ENCODE measurements at regions not wholly inside any gene's neighbourhood (a gene's known extent, or its start where the extent isn't known, plus 50 kb on each side); places are given as distances from the start of the nearest gene placed in this dataset.

GRCh38 chr1:177838907-177839485 lies 130.9 kb downstream of the SEC16B start:
- DNase-seq, result no peak

- no peak for DNase-seq
Measured at GRCh38 chr1:177833631-177834030, 136.2 kb downstream of the SEC16B start.

- no peak for DNase-seq
Measured at GRCh38 chr1:177830531-177831135, 139.2 kb downstream of the SEC16B start.

GRCh38 chr1:177825276-177825901 lies 144.5 kb downstream of the SEC16B start:
- DNase-seq, result no peak

GRCh38 chr1:177824508-177824982 lies 145.3 kb downstream of the SEC16B start:
- no peak for DNase-seq

- no peak for DNase-seq
Measured at GRCh38 chr1:177820213-177820612, 149.6 kb downstream of the SEC16B start.

- no peak for DNase-seq
Measured at GRCh38 chr1:177817937-177818875, 151.7 kb downstream of the SEC16B start.

GRCh38 chr1:177812650-177813049 lies 157.2 kb downstream of the SEC16B start:
- DNase-seq, result no peak

- no peak for DNase-seq
Measured at GRCh38 chr1:177812144-177812543, 157.7 kb downstream of the SEC16B start.

- DNase-seq, result no peak
Measured at GRCh38 chr1:177811429-177811828, 158.4 kb downstream of the SEC16B start.

GRCh38 chr1:177809819-177810218 lies 160.0 kb downstream of the SEC16B start:
- DNase-seq, result no peak

GRCh38 chr1:177802304-177802703 lies 167.6 kb downstream of the SEC16B start:
- no peak for DNase-seq

- DNase-seq, result no peak
Measured at GRCh38 chr1:177801790-177802189, 168.1 kb downstream of the SEC16B start.

- DNase-seq, result peak; percentile 1
Measured at GRCh38 chr1:177800400-177801088, 169.3 kb downstream of the SEC16B start.

- DNase-seq, result no peak
Measured at GRCh38 chr1:177799746-177800145, 170.1 kb downstream of the SEC16B start.

- no peak for DNase-seq
Measured at GRCh38 chr1:177798614-177799013, 171.2 kb downstream of the SEC16B start.

- DNase-seq, result no peak
Measured at GRCh38 chr1:177796561-177796960, 173.3 kb downstream of the SEC16B start.

- no peak for DNase-seq
Measured at GRCh38 chr1:177794376-177794991, 175.4 kb downstream of the SEC16B start.

GRCh38 chr1:177793900-177794299 lies 176.0 kb downstream of the SEC16B start:
- no peak for DNase-seq

- DNase-seq, result no peak
Measured at GRCh38 chr1:177790566-177790965, 179.3 kb downstream of the SEC16B start.

GRCh38 chr1:177789956-177790355 lies 179.9 kb downstream of the SEC16B start:
- no peak for DNase-seq

GRCh38 chr1:177786176-177786745 lies 183.6 kb downstream of the SEC16B start:
- DNase-seq, result no peak

Measured in hematopoietic multipotent progenitor cell treated with erythropoietin and hydrocortisone succinate and interleukin-3 and kit ligand, for 6 days (in vitro differentiated cells).